ENCODE measurements at regions not wholly inside any gene's neighbourhood (a gene's known extent, or its start where the extent isn't known, plus 50 kb on each side); places are given as distances from the start of the nearest gene placed in this dataset.
"Not testable (repeated sequence)": the region's sequence is repeated elsewhere in the genome, so short reads cannot be mapped to it uniquely, and the experiment has no call there.

- DNase-seq (ENCODE audit: low read depth in 2 of 2) = no peak
Observed at GRCh38 chr4:188372058-188372457, 232.8 kb downstream of the TRIML1 start.

- DNase-seq (ENCODE audit: low read depth in 2 of 2) = no peak
Observed at GRCh38 chr4:188372829-188373228, 233.6 kb downstream of the TRIML1 start.

GRCh38 chr4:188374871-188375270 lies 235.6 kb downstream of the TRIML1 start:
- DNase-seq (ENCODE audit: low read depth in 2 of 2) = no peak

- no peak for DNase-seq (ENCODE audit: low read depth in 2 of 2)
Observed at GRCh38 chr4:188377816-188378215, 238.6 kb downstream of the TRIML1 start.

- DNase-seq (ENCODE audit: low read depth in 2 of 2) = no peak
Observed at GRCh38 chr4:188383180-188383579, 243.9 kb downstream of the TRIML1 start.

GRCh38 chr4:188387179-188387791 lies 248.0 kb downstream of the TRIML1 start:
- DNase-seq (ENCODE audit: low read depth in 2 of 2) = no peak

GRCh38 chr4:188391349-188391748 lies 252.1 kb downstream of the TRIML1 start:
- not testable (repeated sequence) for DNase-seq (ENCODE audit: low read depth in 2 of 2)

GRCh38 chr4:188396037-188396436 lies 256.8 kb downstream of the TRIML1 start:
- no peak for DNase-seq (ENCODE audit: low read depth in 2 of 2)

- DNase-seq (ENCODE audit: low read depth in 2 of 2) = no peak
Observed at GRCh38 chr4:188399834-188400233, 260.6 kb downstream of the TRIML1 start.

- DNase-seq (ENCODE audit: low read depth in 2 of 2) = no peak
Observed at GRCh38 chr4:188400451-188400850, 261.2 kb downstream of the TRIML1 start.

GRCh38 chr4:188403272-188403671 lies 264.0 kb downstream of the TRIML1 start:
- no peak for DNase-seq (ENCODE audit: low read depth in 2 of 2)

- not testable (repeated sequence) for DNase-seq (ENCODE audit: low read depth in 2 of 2)
Observed at GRCh38 chr4:188405071-188405835, 266.0 kb downstream of the TRIML1 start.

- no peak for DNase-seq (ENCODE audit: low read depth in 2 of 2)
Observed at GRCh38 chr4:188408244-188409030, 269.2 kb downstream of the TRIML1 start.

GRCh38 chr4:188409851-188410250 lies 270.6 kb downstream of the TRIML1 start:
- no peak for DNase-seq (ENCODE audit: low read depth in 2 of 2)

GRCh38 chr4:188411805-188412204 lies 272.6 kb downstream of the TRIML1 start:
- no peak for DNase-seq (ENCODE audit: low read depth in 2 of 2)

GRCh38 chr4:188412499-188412898 lies 273.3 kb downstream of the TRIML1 start:
- DNase-seq (ENCODE audit: low read depth in 2 of 2) = no peak

GRCh38 chr4:188414441-188414840 lies 275.2 kb downstream of the TRIML1 start:
- DNase-seq (ENCODE audit: low read depth in 2 of 2) = no peak

GRCh38 chr4:188417181-188417580 lies 277.9 kb downstream of the TRIML1 start:
- DNase-seq (ENCODE audit: low read depth in 2 of 2) = no peak

- DNase-seq (ENCODE audit: low read depth in 2 of 2) = no peak
Observed at GRCh38 chr4:188423039-188423438, 283.8 kb downstream of the TRIML1 start.

- DNase-seq (ENCODE audit: low read depth in 2 of 2) = no peak
Observed at GRCh38 chr4:188428935-188429334, 289.7 kb downstream of the TRIML1 start.

GRCh38 chr4:188429965-188430364 lies 290.7 kb downstream of the TRIML1 start:
- DNase-seq (ENCODE audit: low read depth in 2 of 2) = no peak

- no peak for DNase-seq (ENCODE audit: low read depth in 2 of 2)
Observed at GRCh38 chr4:188430384-188430783, 291.1 kb downstream of the TRIML1 start.

GRCh38 chr4:188432328-188432727 lies 293.1 kb downstream of the TRIML1 start:
- DNase-seq (ENCODE audit: low read depth in 2 of 2) = no peak

Measured in stimulated activated CD8-positive, alpha-beta memory T cell treated with anti-CD3 and anti-CD28 coated beads, Interleukin-7, amount 100 ng/mL, for 4 hours (primary cell).